Gastrocnemius medialis (tissue), 4 donors: ENCODE measurements at regions not wholly inside any gene's neighbourhood (a gene's known extent, or its start where the extent isn't known, plus 50 kb on each side); places are given as distances from the start of the nearest gene placed in this dataset.

Source experiments
- CTCF ChIP-seq, 5 experiments: fragments of 450-650 bp in 3 of 5; fragments of 200-600 bp in 2 of 5; sonication (generic) in 2 of 5; IDR thresholded peaks in 4 of 5; conservative IDR thresholded peaks in 1 of 5; 1 replicate in 4 of 5; 2 replicates in 1 of 5; pipeline ENCODE4 v1.5.1; 2016 to 2019; ENCODE audit warnings: antibody characterized with exemption in 5 of 5, mild to moderate bottlenecking in 3 of 5, moderate library complexity in 3 of 5
- POLR2A ChIP-seq, 2 donors: fragments of 450-650 bp; IDR thresholded peaks; one replicate each; pipeline ENCODE4 v1.6.1; 2017; ENCODE audit warnings: antibody characterized with exemption in 2 of 2, mild to moderate bottlenecking in 2 of 2, moderate library complexity in 2 of 2

GRCh38 chr15:62348623-62349022 is 183.5 kb upstream of the C2CD4B start:
- TF ChIP-seq CTCF (IDR thresholded peaks at IDR 0.05 in 4 of 5, conservative IDR thresholded peaks at IDR 0.05 in 1 of 5) (no peak), POLR2A (IDR thresholded peaks at IDR 0.05) (no peak)
